ENCODE measurements at regions not wholly inside any gene's neighbourhood (a gene's known extent, or its start where the extent isn't known, plus 50 kb on each side); places are given as distances from the start of the nearest gene placed in this dataset.

DNA sequence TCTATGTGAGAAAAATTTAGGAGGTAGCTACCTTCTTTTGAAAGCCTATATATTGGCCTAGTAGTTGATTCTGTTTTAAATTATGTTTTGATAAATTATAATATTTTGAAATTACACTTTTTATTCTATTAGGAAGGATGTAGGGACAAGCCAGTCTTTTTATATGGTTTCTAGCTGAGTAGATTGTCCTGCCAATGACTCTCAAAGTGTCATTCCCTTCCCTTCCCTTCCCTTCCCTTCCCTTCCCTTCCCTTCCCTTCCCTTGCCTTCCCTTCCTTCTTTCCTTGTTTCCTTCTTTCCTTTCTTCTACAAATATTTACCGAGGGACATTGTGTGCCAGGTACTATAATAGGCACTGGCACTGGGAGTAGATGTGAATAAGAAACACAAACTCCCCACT is 99.7 kb upstream of the HDAC9 start:
- TF ChIP-seq CTCF (IDR thresholded peaks at IDR 0.05) (no peak), POLR2A (IDR thresholded peaks at IDR 0.05) (no peak), EP300 (IDR thresholded peaks at IDR 0.05) (no peak)
